Retinal pigment epithelial cell (primary cell): ENCODE measurements at regions not wholly inside any gene's neighbourhood (a gene's known extent, or its start where the extent isn't known, plus 50 kb on each side); places are given as distances from the start of the nearest gene placed in this dataset.

ENCODE experiments used
- DNase-seq: peaks from one replicate; pipeline ENCODE4 v3.0.0-alpha.2; 2010; ENCODE audit warnings: low read depth
- H3K4me3 ChIP-seq: 2 replicates; pipeline ENCODE4 v1.5.1; 2011; ENCODE audit warnings: mild to moderate bottlenecking, low read length, control low read depth, moderate library complexity
- TF ChIP-seq, protein P1 (sequence below): conservative IDR thresholded peaks from 2 replicates; pipeline ENCODE4 v1.5.1; 2011; ENCODE audit warnings: low read depth, low read length, control low read depth, inconsistent platforms

DNA sequence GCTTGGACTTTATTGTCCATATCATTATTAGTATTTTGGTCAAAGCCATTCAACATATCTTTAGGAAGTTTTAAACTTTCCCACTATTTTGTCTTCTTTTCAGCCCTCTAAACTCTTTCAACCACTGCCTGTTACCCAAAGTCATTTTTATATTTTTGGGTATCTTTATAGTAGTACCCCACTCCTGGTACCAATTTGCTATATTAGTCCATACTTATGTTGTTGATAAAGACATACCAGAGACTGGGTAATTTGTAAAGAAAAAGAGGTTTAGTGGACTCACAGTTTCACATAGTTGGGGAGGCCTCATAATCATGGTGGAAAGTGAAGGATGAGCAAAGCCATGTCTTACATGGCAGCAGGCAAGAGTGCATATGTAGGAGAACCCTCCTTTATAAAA is 271.4 kb downstream of the KLHL4 start:
- no peak overlapping the region for H3K4me3 ChIP-seq
- TF ChIP-seq, protein P1, sequence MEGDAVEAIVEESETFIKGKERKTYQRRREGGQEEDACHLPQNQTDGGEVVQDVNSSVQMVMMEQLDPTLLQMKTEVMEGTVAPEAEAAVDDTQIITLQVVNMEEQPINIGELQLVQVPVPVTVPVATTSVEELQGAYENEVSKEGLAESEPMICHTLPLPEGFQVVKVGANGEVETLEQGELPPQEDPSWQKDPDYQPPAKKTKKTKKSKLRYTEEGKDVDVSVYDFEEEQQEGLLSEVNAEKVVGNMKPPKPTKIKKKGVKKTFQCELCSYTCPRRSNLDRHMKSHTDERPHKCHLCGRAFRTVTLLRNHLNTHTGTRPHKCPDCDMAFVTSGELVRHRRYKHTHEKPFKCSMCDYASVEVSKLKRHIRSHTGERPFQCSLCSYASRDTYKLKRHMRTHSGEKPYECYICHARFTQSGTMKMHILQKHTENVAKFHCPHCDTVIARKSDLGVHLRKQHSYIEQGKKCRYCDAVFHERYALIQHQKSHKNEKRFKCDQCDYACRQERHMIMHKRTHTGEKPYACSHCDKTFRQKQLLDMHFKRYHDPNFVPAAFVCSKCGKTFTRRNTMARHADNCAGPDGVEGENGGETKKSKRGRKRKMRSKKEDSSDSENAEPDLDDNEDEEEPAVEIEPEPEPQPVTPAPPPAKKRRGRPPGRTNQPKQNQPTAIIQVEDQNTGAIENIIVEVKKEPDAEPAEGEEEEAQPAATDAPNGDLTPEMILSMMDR: no peak
- DNase-seq: no peak

GRCh38 chrX:87798039-87798438 is 280.4 kb downstream of the KLHL4 start:
- no peak for DNase-seq
- H3K4me3 ChIP-seq: no peak overlapping the region
- TF ChIP-seq, protein P1: no peak

DNA sequence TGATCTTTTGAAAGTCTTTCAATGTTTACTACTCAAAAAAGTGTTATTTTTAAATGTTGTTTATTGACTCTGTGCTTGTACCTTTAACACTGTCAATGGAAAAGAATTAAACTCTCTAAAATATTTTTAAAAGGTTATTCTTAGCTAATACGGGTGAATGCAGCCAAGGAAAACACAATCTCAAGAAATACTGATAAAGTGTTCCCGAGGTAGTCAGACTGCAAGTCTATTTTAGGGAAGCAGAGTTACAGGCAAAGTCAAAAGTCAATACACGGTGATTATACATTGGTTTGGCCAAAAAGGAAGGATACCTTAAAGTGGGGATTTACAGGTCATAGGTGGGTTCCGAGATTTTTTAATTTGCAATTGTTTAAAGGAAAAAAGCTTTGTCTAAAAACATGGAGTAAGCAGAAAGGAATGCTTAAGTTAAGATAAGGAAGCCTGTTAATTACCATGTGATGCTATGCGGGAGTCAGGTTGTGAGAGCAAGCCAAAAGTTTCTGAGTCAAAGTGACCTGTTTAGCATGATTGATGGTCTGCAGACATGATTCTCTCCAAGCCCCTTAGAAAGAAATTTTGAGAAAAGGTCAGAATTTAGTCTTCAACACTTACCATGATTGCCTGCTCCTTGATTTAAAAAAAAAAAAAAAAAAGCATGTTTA is 288.4 kb downstream of the KLHL4 start:
- DNase-seq: no peak
- TF ChIP-seq, protein P1: no peak
- H3K4me3 ChIP-seq: no peak overlapping the region

- no peak overlapping the region for H3K4me3 ChIP-seq
- no peak for DNase-seq
- TF ChIP-seq, protein P1: no peak
Observed at GRCh38 chrX:87808576-87809243, 291.1 kb downstream of the KLHL4 start.

- no peak overlapping the region for H3K4me3 ChIP-seq
- TF ChIP-seq, protein P1: no peak
- DNase-seq: no peak
Observed at GRCh38 chrX:87813566-87813965, 296.0 kb downstream of the KLHL4 start.

DNA sequence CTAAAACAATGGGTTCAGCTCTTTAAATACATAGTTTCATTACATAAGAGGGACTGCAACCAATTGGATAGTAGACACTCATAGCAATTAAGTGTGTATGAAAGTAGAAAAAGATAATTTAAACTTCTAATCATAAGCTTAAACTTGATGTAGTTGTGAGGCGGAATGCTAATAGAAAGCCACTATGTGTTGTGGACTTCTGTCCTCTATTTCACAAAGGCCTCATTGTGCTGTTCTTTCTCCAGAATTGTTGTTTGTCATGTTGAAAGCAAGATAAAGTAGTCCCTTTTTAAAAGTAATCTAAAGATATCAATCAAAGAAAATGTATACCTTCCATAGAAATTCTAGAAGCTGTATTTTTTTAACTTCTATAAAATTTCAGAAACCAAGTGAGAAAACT is 329.4 kb downstream of the KLHL4 start:
- H3K4me3 ChIP-seq: no peak overlapping the region
- DNase-seq: no peak
- TF ChIP-seq, protein P1: no peak
